Vagina (tissue), 2 donors: ENCODE measurements at regions not wholly inside any gene's neighbourhood (a gene's known extent, or its start where the extent isn't known, plus 50 kb on each side); places are given as distances from the start of the nearest gene placed in this dataset.

Experiments
- CTCF ChIP-seq, 3 experiments: fragments of 450-650 bp in 2 of 3; fragments of 200-600 bp in 1 of 3; sonication (generic) in 1 of 3; IDR thresholded peaks; one replicate each; pipeline ENCODE4 v1.5.1; 2017 to 2019; ENCODE audit warnings: antibody characterized with exemption in 3 of 3, mild to moderate bottlenecking in 2 of 3, moderate library complexity in 2 of 3
- POLR2A ChIP-seq, 2 donors: fragments of 450-650 bp; IDR thresholded peaks; one replicate each; pipeline ENCODE4 v1.6.1; 2017; ENCODE audit warnings: antibody characterized with exemption in 2 of 2, mild to moderate bottlenecking in 2 of 2, moderate library complexity in 2 of 2
- POLR2AphosphoS5 ChIP-seq, 2 donors: sonication (generic); formaldehyde crosslinking; IDR thresholded peaks; one replicate each; pipeline ENCODE4 v1.9.0; 2017; ENCODE audit warnings: antibody characterized with exemption in 2 of 2, mild to moderate bottlenecking in 2 of 2, low read depth in 1 of 2; ENCODE audit not compliant: insufficient read depth in 1 of 2

GRCh38 chr10:110446277-110446676 is 51.4 kb upstream of the DUSP5 start:
- no peak for TF ChIP-seq CTCF (IDR thresholded peaks at IDR 0.05)
- no peak for TF ChIP-seq POLR2AphosphoS5 (IDR thresholded peaks at IDR 0.05; ENCODE audit: insufficient read depth in 1 of 2, low read depth in 1 of 2)
- TF ChIP-seq POLR2A (IDR thresholded peaks at IDR 0.05): no peak
